GM18498 (cell line): ENCODE measurements at regions not wholly inside any gene's neighbourhood (a gene's known extent, or its start where the extent isn't known, plus 50 kb on each side); places are given as distances from the start of the nearest gene placed in this dataset.
"Not testable (repeated sequence)": the region's sequence is repeated elsewhere in the genome, so short reads cannot be mapped to it uniquely, and the experiment has no call there.

Experiments used
- ATAC-seq: cut with Tn5 transposase; IDR thresholded peaks from one replicate; pipeline ENCODE4 v1.9.1; 2021; ENCODE audit warnings: mild to moderate bottlenecking, moderate library complexity; ENCODE audit not compliant: unreplicated experiment

DNA sequence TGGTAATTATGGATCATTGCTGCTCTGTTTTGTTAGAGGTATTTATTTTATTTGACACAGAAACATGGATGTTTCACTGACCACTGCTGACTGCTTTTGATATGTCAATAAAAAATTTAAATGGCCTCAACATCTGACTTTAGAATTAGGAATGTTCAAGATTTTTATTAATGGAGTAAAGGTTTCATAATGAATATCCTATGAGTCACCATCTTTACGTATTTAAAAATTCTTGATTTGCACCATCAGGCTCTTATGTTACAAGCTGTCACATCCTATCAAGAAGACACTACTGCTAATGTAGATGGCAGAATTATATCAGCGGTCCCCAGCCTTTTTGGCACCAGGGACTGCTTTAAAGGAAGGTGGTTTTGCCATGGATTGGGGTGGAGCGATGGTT is 578.7 kb upstream of the NRP1 start:
- ATAC-seq = no peak

GRCh38 chr10:33909476-33909875 is 575.0 kb upstream of the NRP1 start:
- not testable (repeated sequence) for ATAC-seq

DNA sequence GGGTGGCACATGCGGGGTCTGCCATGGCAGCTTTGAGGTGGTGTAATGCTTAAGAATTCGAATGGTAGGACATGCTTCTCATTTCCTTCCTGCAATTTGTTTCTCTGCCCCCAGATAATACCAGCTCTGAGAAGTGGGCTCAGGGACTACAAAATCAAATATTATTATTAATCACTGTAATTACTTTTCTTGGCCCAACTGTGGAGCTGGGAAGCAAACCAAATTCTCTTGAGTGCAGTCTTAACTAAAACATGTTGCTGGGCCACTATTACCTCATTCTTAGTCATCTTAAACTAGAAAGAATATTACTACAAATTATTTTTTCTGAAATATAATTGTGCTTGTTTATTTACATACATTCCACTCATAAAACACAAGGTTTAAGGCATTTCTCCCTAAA is 566.7 kb upstream of the NRP1 start:
- no peak for ATAC-seq

- ATAC-seq = no peak
Observed at GRCh38 chr10:33900596-33900995, 566.1 kb upstream of the NRP1 start.

DNA sequence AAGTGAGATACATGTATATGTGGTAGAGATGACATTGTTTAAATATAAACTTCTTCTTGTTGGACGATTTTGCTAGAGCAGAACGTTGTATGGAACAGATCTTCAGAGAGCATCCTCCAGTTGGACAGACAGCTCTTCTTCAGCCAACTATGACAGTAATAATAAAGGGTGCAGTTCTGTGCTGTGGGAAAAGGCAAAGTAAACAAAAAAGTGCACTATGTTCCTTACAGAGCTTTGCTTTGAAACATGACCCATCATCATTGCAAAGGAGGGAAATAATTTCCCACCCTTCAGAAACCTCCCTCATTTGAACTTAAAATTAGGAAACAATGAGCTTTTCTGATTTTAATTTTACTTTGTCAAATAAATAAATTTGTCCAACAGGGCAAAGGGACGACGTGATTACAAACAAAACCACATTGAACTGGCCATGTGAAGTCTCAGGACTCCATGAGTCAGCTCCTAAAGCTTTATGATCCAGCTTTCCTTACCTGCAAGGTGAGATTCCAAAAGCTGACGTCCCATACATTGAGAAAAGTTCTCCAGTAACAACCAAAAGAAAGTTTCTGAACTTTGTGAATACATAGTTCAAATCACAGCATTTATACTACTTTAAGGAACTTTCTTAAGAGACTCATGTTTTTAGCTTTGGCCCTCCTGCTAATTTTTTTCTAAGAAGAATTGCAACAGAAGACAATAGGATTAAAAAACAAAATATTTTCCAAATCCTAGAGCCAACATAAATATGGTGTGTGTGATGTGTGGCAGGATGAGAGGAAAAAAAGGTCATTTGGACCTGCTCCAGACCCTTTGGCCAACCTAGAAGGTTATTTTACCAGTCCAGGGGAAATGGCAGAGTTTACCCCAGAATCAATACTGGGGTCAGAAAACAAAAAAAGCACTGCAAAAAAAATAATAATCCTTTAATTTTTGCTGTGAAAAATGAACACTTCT is 565.4 kb upstream of the NRP1 start:
- no peak for ATAC-seq

DNA sequence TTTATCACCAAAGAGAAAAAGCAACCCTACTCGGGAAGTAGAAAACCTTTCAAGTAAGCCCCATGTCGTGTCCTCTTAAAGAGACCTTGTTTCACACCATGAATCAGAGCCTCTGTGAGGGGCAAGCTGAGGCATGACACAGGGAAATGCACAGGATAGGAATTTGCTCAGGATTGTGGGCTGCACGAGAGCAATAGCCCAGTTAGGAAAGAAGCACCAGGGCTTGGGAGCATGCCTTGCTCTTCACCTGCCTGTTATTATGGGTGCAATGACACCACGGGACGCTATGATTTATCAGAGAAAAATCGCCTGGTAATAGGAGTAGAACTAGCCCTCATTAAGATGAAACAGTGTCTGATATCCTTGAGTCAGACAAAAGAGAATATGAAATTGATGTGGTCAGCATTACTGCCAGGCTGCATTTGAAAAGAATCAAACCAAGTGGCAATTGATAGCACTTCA is 562.9 kb upstream of the NRP1 start:
- no peak for ATAC-seq

- ATAC-seq = no peak
Observed at GRCh38 chr10:33893506-33893905, 559.0 kb upstream of the NRP1 start.

DNA sequence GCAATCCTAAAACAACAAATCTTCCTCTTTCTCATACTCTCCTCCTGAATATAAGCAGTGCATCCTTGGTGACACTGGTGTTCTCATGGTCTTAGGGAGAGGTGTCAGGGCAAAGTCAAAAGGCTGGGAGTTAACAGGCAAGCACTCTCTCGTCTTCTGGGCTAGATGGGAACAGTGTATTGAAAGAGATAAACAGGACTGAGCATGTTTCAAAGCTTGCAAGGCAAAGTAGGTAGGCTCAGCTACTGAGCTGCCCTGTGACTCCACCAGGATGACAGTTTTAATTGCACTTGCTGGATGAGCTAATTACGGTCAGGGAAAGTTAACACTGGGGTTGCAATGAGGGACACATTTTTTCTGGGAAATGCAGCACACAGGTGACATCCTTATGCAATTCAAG is 554.9 kb upstream of the NRP1 start:
- no peak for ATAC-seq

DNA sequence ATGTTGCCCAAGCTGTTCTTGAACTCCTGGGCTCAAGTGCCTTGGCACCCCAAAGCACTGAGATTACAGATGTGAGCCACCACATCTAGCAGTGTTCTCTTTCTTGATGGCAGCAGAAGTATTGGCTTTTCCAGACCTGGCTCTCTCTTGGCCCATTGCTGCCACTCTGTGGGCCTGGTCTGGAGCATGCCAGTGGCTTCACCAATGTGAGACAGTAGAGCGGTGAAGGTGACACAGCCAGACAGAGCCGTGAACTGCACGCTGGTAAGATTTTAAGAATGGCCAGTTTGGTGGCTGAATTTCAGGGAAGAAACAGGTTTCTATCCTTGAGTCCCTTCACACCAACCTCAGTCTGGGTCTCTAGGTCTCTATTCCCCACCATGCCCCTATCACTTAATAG is 552.7 kb upstream of the NRP1 start:
- no peak for ATAC-seq

GRCh38 chr10:33886299-33886698 is 551.8 kb upstream of the NRP1 start:
- no peak for ATAC-seq

DNA sequence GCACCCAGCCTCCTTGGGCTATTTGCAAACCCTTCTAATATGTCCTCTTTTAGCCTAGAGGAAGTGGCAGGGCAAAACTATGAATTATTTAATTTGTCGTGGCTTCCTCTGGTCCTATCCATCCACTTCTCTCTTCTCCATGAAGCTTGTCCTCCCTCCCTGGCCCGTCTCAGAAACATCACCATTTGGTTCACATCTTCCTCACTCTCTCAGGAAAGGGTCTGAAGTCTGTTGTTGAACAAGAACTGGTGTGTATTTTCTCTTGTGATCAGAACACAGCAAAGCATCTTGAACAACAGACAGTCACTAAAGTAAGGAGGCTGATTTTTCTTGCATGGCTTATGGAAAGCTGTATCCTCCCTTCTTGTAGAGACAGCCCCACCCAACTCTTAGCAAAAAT is 550.1 kb upstream of the NRP1 start:
- no peak for ATAC-seq

DNA sequence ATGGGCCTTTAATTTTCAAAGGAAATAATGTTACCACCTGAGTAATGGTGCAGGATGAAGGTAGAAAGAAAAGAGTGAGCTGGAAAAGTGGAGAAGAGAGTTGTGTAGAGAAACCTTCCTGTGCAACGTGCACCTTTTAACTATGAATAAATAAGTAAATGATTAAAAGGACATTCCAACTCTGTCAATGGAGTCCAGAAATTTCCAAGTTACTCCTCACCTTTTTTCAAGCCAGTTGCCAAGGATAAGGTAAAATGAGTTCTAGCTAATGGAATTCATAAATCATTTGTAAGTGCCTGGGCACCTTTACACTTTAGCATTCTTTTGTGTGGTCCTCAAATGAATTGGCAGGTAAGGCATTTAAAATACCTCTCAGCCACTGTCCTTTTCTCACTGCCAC is 549.4 kb upstream of the NRP1 start:
- no peak for ATAC-seq

- ATAC-seq = no peak
Observed at GRCh38 chr10:33882996-33883395, 548.5 kb upstream of the NRP1 start.

DNA sequence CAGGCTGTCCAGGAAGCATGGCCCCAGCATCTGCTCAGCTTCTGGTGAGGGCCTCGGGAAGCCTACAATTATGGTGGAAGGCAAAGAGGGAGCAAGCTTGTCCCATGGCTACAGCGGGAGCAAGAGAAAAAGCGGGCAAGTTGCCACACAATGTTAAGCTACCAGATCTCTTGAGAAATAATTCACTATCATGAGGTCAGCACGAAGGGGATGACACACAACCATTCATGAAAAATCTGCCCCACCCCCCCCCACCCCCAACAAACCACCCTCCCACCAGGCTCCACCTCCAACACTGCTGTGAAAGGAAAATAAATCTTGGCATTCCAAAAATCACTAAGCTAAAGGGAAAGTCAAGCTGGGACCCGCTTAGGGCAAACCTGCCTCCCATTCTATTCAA is 545.8 kb upstream of the NRP1 start:
- ATAC-seq = no peak

DNA sequence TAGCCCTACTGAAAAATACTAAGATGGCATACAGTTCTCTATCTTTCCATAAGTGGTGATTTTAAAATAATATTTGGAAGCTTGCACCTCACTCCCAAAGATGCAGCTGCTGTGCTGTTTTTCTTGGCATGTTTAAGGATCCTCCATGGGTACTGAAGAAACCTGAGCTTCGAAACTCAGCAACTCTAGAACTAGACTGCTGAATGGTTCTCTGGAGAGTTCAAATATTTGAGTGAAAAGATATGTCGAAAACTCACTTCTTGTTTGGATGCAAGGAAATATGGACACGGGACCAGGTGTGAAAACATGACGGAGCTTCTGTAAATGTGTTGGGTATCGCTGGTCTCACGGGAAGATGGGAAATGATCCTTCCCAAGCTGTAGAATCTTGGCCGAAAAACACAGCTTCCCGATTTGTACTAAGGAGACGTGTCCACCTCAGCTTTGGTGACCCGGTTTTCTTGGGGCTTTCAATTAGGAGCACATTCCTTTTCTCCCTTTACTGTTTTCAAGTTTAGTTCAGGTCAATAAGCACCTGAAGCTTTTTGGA is 543.8 kb upstream of the NRP1 start:
- ATAC-seq = no peak

- no peak for ATAC-seq
Observed at GRCh38 chr10:33876584-33877400, 542.3 kb upstream of the NRP1 start.

GRCh38 chr10:33875924-33876583 is 541.6 kb upstream of the NRP1 start:
- no peak for ATAC-seq

GRCh38 chr10:33871061-33871956 is 536.8 kb upstream of the NRP1 start:
- ATAC-seq = no peak

- no peak for ATAC-seq
Observed at GRCh38 chr10:33869481-33869880, 535.0 kb upstream of the NRP1 start.

GRCh38 chr10:33869028-33869427 is 534.6 kb upstream of the NRP1 start:
- no peak for ATAC-seq
